Common myeloid progenitor, CD34-positive (primary cell): ENCODE measurements at regions not wholly inside any gene's neighbourhood (a gene's known extent, or its start where the extent isn't known, plus 50 kb on each side); places are given as distances from the start of the nearest gene placed in this dataset.

Source experiments
- CTCF ChIA-PET: fragments of 350-600 bp; sonication (Branson Sonifier 250); formaldehyde crosslinking; loops from one replicate; lab custom pipeline; 2021; ENCODE audit warnings: antibody characterized with exemption; lab: Charles Lee
- POLR2A ChIA-PET: fragments of 350-600 bp; sonication (Branson Sonifier 250); formaldehyde crosslinking; loops from one replicate; lab custom pipeline; 2021; ENCODE audit warnings: antibody characterized with exemption; lab: Charles Lee
- DNase-seq, 3 donors: peaks; one replicate each; pipeline versions ENCODE4 v3.0.0 to v3.0.0-alpha.2; 2013
- H3K27ac ChIP-seq, 2 experiments: 1 replicate in 1 of 2; 2 replicates in 1 of 2; pipeline ENCODE4 v1.7.0; 2013; ENCODE audit warnings: inconsistent platforms in 2 of 2, low read length in 2 of 2, mild to moderate bottlenecking in 2 of 2, low read depth in 1 of 2, moderate library complexity in 1 of 2; ENCODE audit not compliant: severe bottlenecking in 2 of 2, insufficient read depth in 1 of 2, poor library complexity in 1 of 2
- H3K27me3 ChIP-seq, 5 experiments: replicated peaks in 2 of 5; 1 replicate in 3 of 5; 2 replicates in 2 of 5; pipeline versions ENCODE4 v1.6.1 to v1.7.0; 2013; ENCODE audit warnings: low read length in 4 of 5, mild to moderate bottlenecking in 2 of 5, moderate library complexity in 2 of 5, inconsistent platforms in 1 of 5; ENCODE audit not compliant: insufficient read depth in 5 of 5, control insufficient read depth in 4 of 5
- H3K36me3 ChIP-seq, 4 experiments: 1 replicate in 2 of 4; 2 replicates in 2 of 4; pipeline versions ENCODE4 v1.6.1 to v1.7.0; 2013; ENCODE audit warnings: low read length in 3 of 4, control low read depth in 1 of 4, mild to moderate bottlenecking in 1 of 4; ENCODE audit not compliant: control insufficient read depth in 4 of 4, insufficient read depth in 4 of 4
- H3K4me1 ChIP-seq, 4 experiments: 1 replicate in 3 of 4; 2 replicates in 1 of 4; pipeline versions ENCODE4 v1.6.1 to v1.7.1; 2013; ENCODE audit warnings: low read length in 3 of 4, mild to moderate bottlenecking in 3 of 4, control low read depth in 1 of 4, inconsistent platforms in 1 of 4, moderate library complexity in 1 of 4; ENCODE audit not compliant: control insufficient read depth in 4 of 4, insufficient read depth in 4 of 4; ENCODE audit errors: control extremely low read depth in 1 of 4
- H3K4me3 ChIP-seq, 7 experiments: 1 replicate in 4 of 7; 2 replicates in 3 of 7; pipeline versions ENCODE4 v1.5.1 to v1.7.0; 2013; ENCODE audit warnings: mild to moderate bottlenecking in 7 of 7, low read length in 6 of 7, moderate library complexity in 6 of 7, inconsistent platforms in 2 of 7, low read depth in 2 of 7, control low read depth in 1 of 7; ENCODE audit not compliant: insufficient read depth in 4 of 7, control insufficient read depth in 1 of 7; ENCODE audit errors: extremely low read depth in 1 of 7
- H3K9me3 ChIP-seq, 5 experiments: 1 replicate in 4 of 5; 2 replicates in 1 of 5; pipeline versions ENCODE4 v1.6.1 to v1.7.1; 2013; ENCODE audit warnings: low read length in 4 of 5, mild to moderate bottlenecking in 2 of 5, inconsistent platforms in 1 of 5, low read depth in 1 of 5, moderate library complexity in 1 of 5; ENCODE audit not compliant: control insufficient read depth in 4 of 5, insufficient read depth in 2 of 5; ENCODE audit errors: control extremely low read depth in 1 of 5
- WGBS: methylation state at CpG from one replicate; pipeline ENCODE4 v1.1.5; 2013; ENCODE audit not compliant: insufficient coverage; 5-methylcytosine and 5-hydroxymethylcytosine counted together

DNA sequence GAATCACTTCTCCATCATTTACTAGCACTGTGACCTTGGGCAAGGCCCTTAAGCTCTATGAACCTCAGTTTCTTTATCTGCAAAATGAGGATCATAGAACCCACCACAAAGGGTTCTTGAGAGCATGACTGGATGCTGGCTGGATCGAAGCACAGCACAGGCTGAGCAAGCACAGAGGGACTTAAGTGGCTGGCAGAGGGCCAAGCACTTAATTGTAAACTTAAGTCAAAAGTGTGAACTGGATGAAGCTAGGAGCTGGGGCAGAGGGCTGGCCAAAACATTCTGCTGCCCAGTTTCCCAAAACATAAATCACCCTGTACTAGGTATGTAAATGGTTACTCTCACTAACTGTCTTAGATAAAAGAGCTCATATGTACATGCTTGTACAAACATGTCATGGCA, 112.3 kb upstream of the WWC1 start:
- ChIA-PET POLR2A (interaction anchor here (0.6 kb wide), 2 partner anchors 19 to 214 kb away, joined by 3 to 4 read pairs; no protein-coding TSS in a partner anchor), CTCF (interaction anchor here (0.9 to 1.4 kb wide), 2 partner anchors 10 to 40 kb away, joined by 3 to 4 read pairs; no protein-coding TSS in a partner anchor)
- 63% methylated on average over 1 of the region's 1 CpG for WGBS
- Histone ChIP-seq H3K27ac (no peak overlapping the region), H3K27me3 (no peaks in the 10 kb centered on the region), H3K9me3 (no peaks in the 10 kb centered on the region), H3K4me1 (peaks cover 0 to 7% (median 3%) of the 10 kb centered on the region in 4 experiments), H3K36me3 (no peaks in the 10 kb centered on the region), H3K4me3 (no peak overlapping the region)
- no peak for DNase-seq

DNA sequence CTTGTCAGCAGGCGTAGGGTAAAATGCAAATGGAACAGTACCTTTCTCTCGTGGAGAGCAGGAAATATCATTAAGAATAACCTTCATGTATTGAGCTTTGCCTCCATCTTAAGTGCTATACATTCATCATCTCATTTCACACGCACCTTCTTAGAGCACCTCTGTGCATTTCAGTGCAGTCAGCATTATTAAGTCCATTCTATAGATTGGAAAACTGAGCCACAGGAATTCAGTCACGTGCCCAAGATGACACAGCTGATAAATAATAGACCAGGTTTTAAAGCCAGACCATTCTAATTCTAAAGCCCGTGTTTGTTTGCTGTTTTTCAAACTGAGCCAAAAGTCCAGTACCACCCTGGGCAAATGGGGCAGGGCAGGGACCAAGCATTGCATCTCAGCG, 109.2 kb upstream of the WWC1 start:
- no peaks in the 10 kb centered on the region for H3K27me3 ChIP-seq
- 96% methylated on average over 5 of the region's 6 CpGs for WGBS
- H3K27ac ChIP-seq = no peak overlapping the region
- no peaks in the 10 kb centered on the region for H3K9me3 ChIP-seq
- ChIA-PET POLR2A (no interaction called here), CTCF (interaction anchor here (0.7 kb wide), 1 partner anchor 1057 kb away, joined by 3 read pairs; no protein-coding TSS in a partner anchor)
- no peak overlapping the region for H3K4me3 ChIP-seq
- no peaks in the 10 kb centered on the region for H3K4me1 ChIP-seq
- H3K36me3 ChIP-seq = no peaks in the 10 kb centered on the region
- DNase-seq = no peak

DNA sequence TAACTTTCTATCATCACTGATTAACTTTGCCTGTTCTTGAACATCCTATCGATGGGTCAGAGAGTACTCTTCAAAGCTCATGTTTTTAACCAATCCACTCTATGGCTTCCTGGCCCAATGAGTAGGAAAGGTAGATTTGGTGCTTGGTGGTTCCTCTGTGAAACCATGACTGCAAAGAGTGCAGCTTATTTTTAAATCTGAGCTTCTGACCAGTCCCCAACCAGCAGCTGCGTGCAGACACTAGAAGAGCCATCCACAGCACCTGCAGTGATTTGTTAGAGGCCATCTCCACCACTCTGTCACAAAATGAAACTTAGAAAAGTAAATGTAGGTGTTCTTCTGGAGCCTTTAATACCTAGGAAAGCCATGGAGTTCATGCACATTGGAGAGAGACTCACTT, 107.3 kb upstream of the WWC1 start:
- no peaks in the 10 kb centered on the region for H3K4me1 ChIP-seq
- CTCF ChIA-PET = interaction anchor here (1.9 kb wide), 1 partner anchor 10 kb away, joined by 5 read pairs; no protein-coding TSS in a partner anchor
- no peaks in the 10 kb centered on the region for H3K27me3 ChIP-seq
- H3K27ac ChIP-seq = no peak overlapping the region
- no CpG with 5 or more reads among the region's 2 CpGs for WGBS
- no peak overlapping the region for H3K4me3 ChIP-seq
- H3K36me3 ChIP-seq = no peaks in the 10 kb centered on the region
- no peak for DNase-seq
- no peaks in the 10 kb centered on the region for H3K9me3 ChIP-seq
- POLR2A ChIA-PET = no interaction called here

DNA sequence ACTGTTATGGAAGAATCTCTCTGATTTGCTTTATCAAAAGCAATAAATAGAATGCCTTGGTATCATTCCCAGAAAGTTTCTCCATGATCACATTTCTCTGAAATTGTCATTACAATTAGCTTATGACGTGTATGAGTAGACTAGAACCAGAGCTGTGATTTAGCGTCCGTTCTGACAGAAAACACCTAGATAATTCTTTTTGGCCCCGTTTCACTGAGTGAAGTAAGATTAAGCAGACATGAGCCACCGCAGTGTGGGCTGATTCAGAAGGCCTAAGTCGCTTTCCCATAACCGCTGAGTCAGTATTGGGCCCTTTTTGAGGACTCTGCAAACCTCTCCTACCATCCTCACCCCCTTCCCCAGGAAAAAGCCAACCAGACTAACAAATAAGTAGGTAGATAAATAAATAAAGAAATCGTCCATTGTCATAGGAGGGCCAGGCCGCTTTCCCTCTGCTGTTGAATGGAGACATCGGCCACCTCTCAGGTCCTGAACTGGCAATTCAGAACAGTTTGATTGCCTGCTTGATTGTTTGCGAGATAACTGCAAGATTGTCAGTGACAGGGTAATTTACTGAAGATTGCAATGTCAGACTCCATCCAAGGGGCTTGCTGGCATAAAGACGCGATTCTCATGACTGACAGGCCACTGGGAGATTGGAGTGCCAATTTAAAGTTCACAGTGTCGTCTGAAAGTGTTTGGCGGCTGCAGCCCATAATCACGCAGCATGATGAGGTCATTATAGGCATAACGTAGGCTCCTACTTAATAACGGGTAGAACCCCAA, 105.0 kb upstream of the WWC1 start:
- H3K4me3 ChIP-seq = no peak overlapping the region
- no peak overlapping the region for H3K27ac ChIP-seq
- H3K9me3 ChIP-seq = no peaks in the 10 kb centered on the region
- WGBS = 97% methylated on average over 15 of the region's 18 CpGs
- ChIA-PET POLR2A (no interaction called here), CTCF (no interaction called here)
- no peaks in the 10 kb centered on the region for H3K27me3 ChIP-seq
- no peaks in the 10 kb centered on the region for H3K36me3 ChIP-seq
- no peaks in the 10 kb centered on the region for H3K4me1 ChIP-seq
- no peak for DNase-seq

DNA sequence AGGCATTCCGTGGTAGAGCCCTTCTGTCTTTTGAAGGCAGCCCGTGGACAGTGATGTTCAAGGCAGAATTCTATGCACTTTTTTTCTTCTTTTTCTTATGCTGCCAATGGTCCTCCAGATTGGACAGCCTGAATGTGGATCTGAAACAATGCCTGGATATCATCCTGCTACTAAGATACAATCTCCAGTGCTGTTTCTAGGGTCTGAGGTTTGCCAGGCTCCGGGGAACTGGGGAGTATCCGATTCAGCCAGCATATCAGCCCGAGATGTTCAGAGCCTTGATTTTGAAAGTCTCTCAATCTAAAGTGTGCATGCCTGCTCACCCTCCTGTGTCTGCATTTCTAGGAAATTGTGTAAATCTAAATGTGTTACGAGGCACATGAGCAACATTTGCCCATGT, 103.8 kb upstream of the WWC1 start:
- H3K27me3 ChIP-seq = no peaks in the 10 kb centered on the region
- WGBS = 100% methylated on average over 5 of the region's 6 CpGs
- no peaks in the 10 kb centered on the region for H3K36me3 ChIP-seq
- DNase-seq = no peak
- no peak overlapping the region for H3K4me3 ChIP-seq
- H3K4me1 ChIP-seq = no peaks in the 10 kb centered on the region
- ChIA-PET CTCF (no interaction called here), POLR2A (no interaction called here)
- H3K27ac ChIP-seq = no peak overlapping the region
- H3K9me3 ChIP-seq = no peaks in the 10 kb centered on the region

DNA sequence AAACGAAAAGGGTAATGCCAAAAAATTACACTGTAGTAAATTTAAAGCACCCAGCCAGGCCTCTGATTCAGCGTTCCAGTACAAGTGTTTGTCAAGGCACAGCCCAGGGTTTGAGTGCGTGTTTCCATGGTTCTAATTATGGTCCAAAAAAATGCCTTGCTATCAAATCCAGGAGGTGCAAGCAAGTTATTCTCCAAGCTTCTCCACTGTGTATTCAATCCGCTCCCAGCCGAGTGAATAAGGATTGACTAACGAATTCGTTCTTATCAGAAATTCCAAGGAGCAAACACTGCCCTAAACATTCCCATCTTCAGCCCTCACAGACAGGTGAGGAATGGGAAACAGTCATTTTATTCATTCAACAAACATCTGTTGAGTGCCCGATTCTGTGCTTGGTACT, 103.3 kb upstream of the WWC1 start:
- 100% methylated on average over 5 of the region's 8 CpGs for WGBS
- DNase-seq = no peak
- ChIA-PET CTCF (no interaction called here), POLR2A (no interaction called here)
- Histone ChIP-seq H3K27ac (no peak overlapping the region), H3K4me3 (no peak overlapping the region), H3K36me3 (no peaks in the 10 kb centered on the region), H3K9me3 (no peaks in the 10 kb centered on the region), H3K4me1 (no peaks in the 10 kb centered on the region), H3K27me3 (no peaks in the 10 kb centered on the region)

DNA sequence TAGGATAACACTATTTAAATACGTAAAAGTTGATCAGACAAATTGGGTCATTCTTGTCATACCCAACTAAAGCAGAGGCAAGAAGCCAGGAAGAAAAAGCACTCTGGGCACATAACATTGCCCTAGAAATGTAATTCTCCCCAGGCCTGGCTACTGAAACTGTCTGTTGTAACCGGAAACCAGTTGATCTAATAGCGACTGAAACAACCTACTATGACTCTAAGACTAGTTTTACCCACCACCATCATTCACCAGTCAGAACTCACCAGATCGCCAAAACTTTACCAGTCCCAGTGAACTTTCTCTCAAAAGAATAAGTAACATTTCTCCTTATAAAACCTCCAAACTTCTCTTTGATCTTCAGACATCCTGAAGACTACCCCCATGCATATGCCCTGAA, 99.3 kb upstream of the WWC1 start:
- Histone ChIP-seq H3K27ac (no peak overlapping the region), H3K9me3 (no peaks in the 10 kb centered on the region), H3K27me3 (no peaks in the 10 kb centered on the region), H3K36me3 (no peaks in the 10 kb centered on the region), H3K4me3 (no peak overlapping the region), H3K4me1 (no peaks in the 10 kb centered on the region)
- 100% methylated on average over 3 of the region's 4 CpGs for WGBS
- DNase-seq = no peak
- POLR2A ChIA-PET = no interaction called here
- CTCF ChIA-PET = no interaction called here
